ENCODE measurements at regions not wholly inside any gene's neighbourhood (a gene's known extent, or its start where the extent isn't known, plus 50 kb on each side); places are given as distances from the start of the nearest gene placed in this dataset.
A peak's percentile ranks its signal among the peaks of the same experiment; 100 is the strongest.
"Not testable (repeated sequence)": the region's sequence is repeated elsewhere in the genome, so short reads cannot be mapped to it uniquely, and the experiment has no call there.

DNA sequence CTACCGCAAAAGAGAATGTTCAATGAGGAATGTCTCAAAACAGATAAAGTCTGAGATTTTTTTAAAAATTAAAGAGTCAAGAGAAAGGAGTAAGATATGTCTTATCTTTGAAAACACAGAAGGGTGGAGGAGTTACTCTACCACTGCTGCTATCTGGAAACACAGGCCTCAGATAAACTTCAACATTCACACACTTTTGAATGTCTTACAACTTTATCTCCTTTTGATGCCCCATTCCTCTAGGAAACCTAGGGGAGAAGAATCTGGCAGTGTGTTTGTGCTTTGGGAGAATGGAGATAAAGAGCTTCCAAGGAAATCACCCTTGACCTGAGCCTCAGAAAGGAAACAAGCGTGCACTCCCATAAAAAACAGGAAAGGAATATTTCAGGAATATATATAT, 468.2 kb downstream of the PLOD2 start:
- TF ChIP-seq, protein P1, sequence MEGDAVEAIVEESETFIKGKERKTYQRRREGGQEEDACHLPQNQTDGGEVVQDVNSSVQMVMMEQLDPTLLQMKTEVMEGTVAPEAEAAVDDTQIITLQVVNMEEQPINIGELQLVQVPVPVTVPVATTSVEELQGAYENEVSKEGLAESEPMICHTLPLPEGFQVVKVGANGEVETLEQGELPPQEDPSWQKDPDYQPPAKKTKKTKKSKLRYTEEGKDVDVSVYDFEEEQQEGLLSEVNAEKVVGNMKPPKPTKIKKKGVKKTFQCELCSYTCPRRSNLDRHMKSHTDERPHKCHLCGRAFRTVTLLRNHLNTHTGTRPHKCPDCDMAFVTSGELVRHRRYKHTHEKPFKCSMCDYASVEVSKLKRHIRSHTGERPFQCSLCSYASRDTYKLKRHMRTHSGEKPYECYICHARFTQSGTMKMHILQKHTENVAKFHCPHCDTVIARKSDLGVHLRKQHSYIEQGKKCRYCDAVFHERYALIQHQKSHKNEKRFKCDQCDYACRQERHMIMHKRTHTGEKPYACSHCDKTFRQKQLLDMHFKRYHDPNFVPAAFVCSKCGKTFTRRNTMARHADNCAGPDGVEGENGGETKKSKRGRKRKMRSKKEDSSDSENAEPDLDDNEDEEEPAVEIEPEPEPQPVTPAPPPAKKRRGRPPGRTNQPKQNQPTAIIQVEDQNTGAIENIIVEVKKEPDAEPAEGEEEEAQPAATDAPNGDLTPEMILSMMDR (IDR thresholded peaks at IDR 0.05; ENCODE audit: insufficient read depth, low read length): no peak
- no peak for DNase-seq (ENCODE audit: low read depth)
- no peak overlapping the region for H3K4me3 ChIP-seq (ENCODE audit: low read depth, low read length)

DNA sequence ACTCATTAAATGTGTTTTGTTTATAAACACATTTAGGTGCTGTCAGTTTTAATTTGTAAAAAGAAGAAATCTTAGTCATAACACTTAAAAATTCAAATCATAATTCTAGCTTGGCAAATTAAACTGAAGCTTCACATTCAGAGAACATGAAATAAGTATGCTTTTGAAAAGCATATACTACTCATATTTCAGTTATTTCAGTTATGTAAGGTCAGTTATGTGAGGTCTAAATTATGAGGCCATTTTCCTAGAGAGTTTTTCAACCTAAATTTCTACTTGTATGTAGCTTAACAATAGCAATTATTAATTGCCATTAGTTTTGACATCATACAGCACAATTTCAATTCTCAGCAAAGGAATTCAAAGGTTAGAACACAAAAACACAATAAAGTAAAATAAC, 465.0 kb downstream of the PLOD2 start:
- TF ChIP-seq, protein P1 (IDR thresholded peaks at IDR 0.05; ENCODE audit: insufficient read depth, low read length): no peak
- DNase-seq (ENCODE audit: low read depth): no peak
- H3K4me3 ChIP-seq (ENCODE audit: low read depth, low read length): no peak overlapping the region

DNA sequence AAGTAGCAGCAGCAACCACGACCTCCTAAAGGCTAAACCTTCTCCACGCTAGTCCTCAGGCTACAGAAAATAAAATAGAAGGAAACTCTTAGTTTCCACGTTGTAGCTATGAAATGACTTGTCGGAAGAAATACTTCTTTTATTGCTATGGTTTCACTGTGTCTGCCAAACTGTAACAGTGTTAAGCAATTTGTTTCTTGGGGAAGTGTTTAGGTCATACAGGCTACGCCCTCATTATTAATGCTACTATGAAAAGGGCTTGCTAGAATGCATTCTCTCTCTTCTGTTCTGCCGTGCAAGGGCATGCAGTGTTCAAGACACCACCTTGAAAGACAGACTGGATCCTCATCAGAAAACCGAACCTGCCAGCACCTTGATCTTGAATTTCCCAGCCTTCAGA, 462.7 kb downstream of the PLOD2 start:
- DNase-seq (ENCODE audit: low read depth): peak; percentile 43
- H3K4me3 ChIP-seq (ENCODE audit: low read depth, low read length): no peak overlapping the region
- TF ChIP-seq, protein P1 (IDR thresholded peaks at IDR 0.05; ENCODE audit: insufficient read depth, low read length): no peak

DNA sequence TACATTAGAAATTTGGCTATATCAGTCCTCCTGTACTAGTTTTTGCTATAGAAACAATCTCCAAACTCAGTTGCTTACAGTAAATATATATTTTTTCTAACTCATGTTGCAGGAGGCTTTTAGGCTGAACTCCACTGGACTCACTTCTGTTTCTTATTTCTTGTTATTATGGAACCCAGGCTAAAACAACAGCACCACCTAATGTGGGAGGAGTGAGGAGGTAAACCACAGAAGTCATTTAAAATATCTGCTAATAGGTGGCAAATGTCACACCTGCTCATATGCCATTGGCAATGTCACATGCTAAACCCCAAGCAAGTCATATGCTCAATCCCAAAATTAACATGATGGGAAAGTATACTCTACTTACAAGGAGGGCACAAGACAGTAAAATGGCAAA, 462.2 kb downstream of the PLOD2 start:
- no peak overlapping the region for H3K4me3 ChIP-seq (ENCODE audit: low read depth, low read length)
- TF ChIP-seq, protein P1 (IDR thresholded peaks at IDR 0.05; ENCODE audit: insufficient read depth, low read length): no peak
- DNase-seq (ENCODE audit: low read depth): no peak

DNA sequence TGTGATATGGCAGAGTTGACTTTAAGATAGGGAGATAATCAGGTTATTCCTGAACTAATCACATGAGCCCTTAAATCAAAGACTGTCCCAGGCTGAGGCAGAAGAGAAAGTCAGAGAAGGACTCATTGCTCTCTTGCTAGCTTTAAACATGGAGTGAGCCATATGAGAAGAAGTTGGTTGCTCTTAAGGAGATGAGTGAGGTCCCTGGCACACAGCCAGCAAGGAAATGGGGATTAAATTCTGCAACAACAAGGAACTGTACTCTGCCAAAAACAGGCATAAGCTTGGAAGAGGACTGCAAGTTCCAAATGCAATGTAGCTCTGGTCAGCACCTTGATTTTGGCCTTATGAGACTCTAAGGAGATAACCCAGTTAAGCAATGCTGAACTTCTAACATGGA, 457.0 kb downstream of the PLOD2 start:
- H3K4me3 ChIP-seq (ENCODE audit: low read depth, low read length): no peak overlapping the region
- TF ChIP-seq, protein P1 (IDR thresholded peaks at IDR 0.05; ENCODE audit: insufficient read depth, low read length): no peak
- peak; percentile 24 for DNase-seq (ENCODE audit: low read depth)

DNA sequence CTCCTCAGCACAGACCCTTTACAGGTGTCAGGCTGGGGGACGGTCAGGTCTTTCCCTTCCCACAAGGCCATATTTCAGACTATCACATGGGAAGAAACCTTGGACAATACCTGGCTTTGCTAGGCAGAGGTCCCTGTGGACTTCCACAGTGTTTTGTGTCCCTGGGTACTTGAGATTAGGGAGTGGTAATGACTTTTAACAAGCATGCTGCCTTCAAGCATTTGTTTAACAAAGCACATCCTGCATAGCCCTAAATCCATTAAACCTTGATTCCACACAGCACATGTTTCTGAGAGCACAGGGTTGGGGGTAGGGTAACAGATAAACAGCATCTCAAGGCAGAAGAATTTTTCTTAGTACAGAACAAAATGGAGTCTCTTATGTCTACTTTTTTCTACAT, 451.2 kb downstream of the PLOD2 start:
- H3K4me3 ChIP-seq (ENCODE audit: low read depth, low read length); DNase-seq (ENCODE audit: low read depth): not testable (repeated sequence)

DNA sequence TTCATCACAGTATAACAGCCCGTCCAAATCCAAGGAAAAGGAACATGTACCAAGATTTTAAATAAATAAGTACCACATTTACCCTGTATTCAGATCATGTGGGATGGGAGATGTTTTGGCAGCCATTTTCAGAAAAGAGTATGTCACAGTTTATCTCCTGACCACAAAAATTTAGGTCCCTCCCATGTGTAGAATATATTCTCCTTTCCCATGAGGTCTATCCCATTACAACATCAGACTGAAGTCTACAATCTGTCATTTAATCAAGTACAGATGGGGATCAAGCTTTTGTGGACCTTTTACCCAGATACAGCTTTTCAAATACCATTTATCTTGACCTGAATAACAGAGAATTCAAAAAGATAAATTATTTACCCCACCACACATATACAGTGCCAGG, 444.5 kb downstream of the PLOD2 start:
- peak; percentile 81 for DNase-seq (ENCODE audit: low read depth)
- H3K4me3 ChIP-seq (ENCODE audit: low read depth, low read length): no peak overlapping the region
- TF ChIP-seq, protein P1 (IDR thresholded peaks at IDR 0.05; ENCODE audit: insufficient read depth, low read length): no peak

Measured in fibroblast of the aortic adventitia (primary cell).